GM19468 (cell line): ENCODE measurements at regions not wholly inside any gene's neighbourhood (a gene's known extent, or its start where the extent isn't known, plus 50 kb on each side); places are given as distances from the start of the nearest gene placed in this dataset.
"Not testable (repeated sequence)": the region's sequence is repeated elsewhere in the genome, so short reads cannot be mapped to it uniquely, and the experiment has no call there.

Experiments used
- ATAC-seq: cut with Tn5 transposase; IDR thresholded peaks from one replicate; pipeline ENCODE4 v1.9.1; 2021; ENCODE audit warnings: mild to moderate bottlenecking, moderate library complexity, moderate number of reproducible peaks; ENCODE audit not compliant: unreplicated experiment; ENCODE audit errors: extremely low read depth

DNA sequence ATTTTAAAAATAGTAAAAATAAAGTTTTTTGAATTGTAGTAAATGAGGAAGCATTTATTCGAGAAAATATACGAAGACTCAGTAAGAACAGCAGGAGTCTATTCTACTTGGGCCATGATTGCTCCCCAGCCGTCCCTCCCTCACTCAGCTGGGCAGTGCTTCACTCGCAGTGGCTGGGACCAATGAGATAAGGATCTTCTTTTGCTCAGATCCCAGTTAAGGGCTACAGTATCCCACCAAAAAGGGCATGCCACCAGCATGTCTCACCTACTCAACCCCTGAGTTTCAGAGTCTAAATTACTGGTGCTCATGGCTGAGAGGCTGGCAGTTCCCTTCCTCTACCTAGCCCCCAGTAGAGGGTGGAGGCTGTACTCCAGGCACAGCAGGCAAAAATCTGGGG, 455.7 kb upstream of the PFKP start:
- no peak for ATAC-seq

DNA sequence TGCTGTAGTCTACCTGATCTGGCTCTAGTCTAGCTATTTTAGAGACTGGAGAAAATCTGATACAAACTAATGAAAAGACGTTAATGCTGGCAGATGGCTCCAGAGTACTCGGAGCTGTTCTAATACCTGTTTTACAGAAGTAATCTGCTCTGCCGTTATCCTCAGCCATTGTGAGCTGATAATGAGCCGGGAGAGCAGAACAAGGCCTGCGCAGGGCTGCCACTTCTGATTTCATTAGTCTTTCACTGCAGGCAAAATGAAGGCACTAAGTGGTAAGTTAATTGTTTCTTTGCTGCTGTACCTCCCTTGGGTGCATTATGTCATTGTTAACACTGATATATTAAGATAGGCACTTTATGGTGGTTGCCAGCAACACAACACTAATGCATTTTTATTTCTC, 456.4 kb upstream of the PFKP start:
- ATAC-seq = no peak

DNA sequence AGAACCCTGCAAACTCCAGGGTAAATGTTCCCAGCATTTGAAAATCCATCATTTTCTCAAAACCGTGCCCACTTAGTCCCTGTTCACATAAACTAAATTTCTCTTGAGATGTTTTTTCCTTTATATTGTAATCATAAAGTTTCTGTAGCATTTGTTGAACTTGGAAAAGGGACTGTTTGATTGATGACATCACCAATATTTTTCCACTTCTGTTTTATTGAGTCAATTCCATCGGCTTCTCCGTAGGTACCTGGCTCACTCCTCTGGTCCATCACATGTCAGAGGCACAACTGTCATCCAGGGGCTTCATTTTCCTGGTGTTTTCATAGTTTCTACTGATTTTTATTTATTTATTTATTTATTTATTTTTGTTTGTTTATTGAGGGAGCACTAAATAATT, 462.5 kb upstream of the PFKP start:
- ATAC-seq = no peak

DNA sequence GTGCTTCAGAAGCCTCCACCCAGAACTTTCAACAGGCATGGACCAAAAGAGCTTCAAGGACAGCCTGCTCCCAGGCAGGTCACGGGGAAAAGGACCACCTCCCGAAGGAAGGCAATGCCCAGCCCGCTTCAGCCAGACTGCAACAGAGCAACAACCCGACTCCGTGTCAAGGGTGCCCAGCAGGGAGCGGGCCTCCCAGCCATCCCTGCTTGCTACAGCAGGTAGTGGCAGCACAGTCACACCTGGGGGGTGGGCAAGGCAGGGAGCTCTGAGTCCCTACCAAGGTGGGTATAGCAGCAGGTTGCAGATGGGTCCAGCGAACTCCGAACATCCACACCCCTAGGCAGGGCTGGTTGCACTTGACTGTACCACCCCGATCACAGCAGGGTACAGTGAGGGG, 467.8 kb upstream of the PFKP start:
- no peak for ATAC-seq

DNA sequence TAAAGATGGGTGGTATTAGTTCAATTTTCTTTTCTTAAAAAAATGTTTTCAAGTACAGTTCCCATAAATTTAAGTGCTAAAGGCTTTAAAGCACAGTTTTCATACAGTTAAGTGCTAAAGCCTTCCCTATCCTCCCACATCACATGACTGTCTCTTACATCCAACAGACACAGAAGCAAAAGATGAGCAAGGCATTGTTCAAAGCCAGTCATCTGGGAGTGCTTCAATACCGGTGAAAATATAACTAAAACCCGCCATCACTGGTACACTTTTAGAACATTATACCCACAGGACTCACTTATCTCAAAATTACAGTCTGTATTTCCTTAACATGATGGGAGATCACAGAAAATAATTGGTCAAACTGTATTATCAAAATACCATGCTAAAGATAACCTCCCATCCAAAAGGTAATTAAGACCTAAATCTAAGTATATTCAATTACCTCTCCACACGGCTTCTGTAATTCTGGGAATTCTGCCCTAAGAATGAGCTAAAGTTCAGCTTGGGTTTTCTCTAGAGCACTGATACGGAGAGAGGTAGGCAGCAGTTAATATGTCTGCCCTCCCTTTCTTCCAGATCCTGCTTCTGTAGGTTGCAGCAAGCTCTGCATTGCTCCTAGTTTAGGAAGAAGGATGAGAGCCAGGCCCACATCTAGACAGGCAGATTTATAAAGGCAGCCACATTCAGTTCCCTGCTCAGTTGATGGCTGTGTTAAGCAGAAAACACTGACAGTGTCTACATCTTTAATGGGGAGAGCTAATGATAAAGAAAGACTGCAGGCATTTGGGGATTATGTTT, 474.8 kb upstream of the PFKP start:
- no peak for ATAC-seq

DNA sequence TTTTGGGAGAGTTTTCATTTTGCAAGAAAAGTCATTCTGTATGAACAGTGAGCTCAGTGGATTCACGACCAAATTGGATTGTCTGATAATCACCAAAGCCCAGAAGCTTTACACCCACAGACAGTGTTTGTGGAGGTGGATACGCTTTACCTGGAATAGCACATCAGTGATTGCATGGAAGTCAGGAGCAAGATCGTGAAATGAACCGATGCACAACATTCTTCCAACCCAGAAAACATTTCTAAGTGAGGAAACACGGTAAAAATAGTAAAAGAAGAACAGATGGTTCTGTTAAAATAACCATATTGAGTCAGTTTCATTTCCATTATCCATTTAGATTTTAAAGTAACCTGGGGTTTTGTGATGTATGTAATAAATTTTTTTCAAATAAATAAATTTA, 478.2 kb upstream of the PFKP start:
- ATAC-seq = no peak

DNA sequence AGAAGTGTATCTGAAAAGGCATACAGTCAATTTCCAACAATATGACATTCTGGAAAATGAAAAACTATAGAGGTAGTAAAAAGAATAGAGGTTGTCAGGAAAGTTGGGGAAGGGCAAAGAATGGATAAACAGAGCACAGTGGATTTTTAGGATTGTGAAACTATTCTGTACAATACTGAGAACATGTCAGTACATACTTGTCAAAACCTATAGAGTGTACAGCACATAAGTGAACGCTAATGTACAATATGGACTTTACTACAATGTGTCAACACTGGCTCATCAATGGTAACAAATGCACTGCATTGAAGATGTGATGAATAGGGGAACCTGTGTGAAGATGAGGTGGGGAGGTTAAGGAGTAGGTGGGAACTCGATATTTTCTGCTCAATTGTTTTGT, 483.0 kb upstream of the PFKP start:
- no peak for ATAC-seq

DNA sequence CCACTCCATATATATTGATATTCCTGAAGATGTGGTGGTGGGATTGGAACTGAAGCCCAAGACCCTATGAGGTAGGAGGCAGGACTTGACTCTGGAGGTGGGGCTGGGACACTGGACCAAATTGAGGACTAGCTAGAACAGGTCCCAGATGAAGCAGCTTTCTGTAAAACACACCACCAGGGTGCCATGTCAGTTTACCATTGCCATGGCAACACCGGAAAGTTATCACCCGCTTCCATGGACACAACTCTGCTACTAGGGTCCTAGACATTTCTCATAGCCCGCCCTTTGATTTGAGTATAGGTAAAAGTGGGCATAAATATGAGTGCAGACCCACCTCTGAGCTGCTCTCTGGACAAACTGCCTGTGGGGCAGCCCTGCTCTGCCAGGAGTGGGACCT, 490.5 kb upstream of the PFKP start:
- no peak for ATAC-seq

DNA sequence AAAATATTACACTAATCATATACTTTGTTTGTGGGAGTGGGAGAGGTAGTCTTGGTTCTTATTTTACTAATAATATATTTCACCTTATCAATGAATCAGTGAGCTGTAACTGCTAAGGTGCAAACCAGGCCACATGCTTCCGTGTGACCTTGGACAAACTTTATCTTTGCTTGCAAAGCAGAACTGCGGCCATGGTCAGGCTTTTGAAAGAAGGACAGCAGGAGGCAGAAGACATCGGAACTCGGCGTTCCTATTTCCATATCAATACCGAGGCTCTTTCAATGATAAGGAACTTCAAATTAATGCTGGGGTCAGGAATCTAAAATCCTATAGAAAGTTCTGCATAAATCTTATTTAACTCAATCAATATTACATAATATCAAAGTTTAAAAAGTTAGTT, 491.9 kb upstream of the PFKP start:
- ATAC-seq = no peak

DNA sequence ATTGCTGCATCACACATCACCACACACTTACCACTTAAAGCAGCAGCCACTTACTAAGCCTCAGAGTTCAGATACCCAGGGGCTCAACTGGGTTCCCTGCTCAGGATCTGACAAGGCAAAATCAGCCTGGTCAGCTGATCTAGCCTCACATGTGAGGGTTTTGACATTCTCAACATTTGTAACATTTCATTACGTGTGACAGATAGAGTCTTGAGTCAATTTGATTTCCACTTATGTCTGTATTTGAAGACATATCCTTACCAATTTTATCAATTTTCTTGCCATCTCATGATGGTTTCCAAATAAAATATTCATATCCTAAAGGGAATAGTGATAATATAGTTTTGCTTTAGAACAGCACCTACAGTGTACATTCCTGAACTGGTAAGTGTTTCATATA, 494.7 kb upstream of the PFKP start:
- ATAC-seq = no peak

DNA sequence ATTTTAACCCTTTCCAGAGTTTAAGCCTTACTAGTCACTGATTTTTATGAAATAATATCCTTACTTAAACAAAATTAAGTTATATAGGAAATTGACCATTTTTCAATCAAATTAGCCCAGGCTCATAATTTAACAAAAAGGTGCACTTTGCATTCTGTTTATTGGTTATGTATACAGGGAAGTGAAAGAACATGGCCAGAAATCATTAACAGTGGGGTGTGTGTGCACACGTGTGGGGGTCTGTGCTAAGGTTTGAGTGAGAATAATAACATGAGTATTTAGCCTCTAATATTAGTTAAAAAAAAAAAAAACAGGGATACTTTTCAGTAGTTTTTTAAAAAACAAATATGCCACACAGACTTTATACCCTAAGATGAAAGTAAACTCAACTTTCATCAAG, 510.5 kb upstream of the PFKP start:
- peak; percentile 79 for ATAC-seq

DNA sequence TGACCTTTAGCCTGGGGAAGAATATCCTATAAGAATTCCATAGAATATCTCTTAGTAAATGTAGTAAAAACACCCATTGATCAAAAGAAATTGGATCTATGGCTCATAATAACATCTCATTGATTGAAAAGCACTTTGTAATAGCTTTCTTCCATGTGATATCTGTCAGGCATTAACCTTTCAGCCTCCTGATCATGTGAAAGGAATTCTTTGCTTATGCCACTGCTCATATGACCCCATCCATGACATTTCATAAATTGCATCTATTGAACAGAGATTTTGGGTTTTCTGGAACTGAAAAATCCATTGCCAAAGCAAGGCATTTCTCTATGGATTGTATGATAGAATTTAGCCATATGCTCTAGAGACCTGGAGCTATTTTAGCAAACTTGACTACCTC, 519.3 kb upstream of the PFKP start:
- ATAC-seq = no peak

DNA sequence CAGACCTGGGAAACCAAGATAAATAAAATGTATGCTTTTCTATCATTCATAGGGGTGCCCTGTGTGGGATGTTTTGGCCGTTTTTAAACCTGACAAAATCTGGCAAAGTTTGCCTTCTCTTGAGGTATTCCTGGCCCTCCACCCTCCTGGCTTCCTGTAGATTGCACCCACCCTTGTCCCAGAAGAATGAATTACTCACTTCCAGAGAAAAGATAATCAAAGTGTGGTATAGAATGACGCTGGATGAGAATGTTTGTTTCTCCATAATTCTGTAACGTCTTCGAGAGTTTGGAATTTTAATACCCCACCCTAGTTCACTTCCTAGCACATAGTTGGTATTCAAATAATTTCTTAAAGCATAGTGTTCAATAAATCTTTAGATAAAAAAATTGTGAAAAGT, 519.7 kb upstream of the PFKP start:
- no peak for ATAC-seq

DNA sequence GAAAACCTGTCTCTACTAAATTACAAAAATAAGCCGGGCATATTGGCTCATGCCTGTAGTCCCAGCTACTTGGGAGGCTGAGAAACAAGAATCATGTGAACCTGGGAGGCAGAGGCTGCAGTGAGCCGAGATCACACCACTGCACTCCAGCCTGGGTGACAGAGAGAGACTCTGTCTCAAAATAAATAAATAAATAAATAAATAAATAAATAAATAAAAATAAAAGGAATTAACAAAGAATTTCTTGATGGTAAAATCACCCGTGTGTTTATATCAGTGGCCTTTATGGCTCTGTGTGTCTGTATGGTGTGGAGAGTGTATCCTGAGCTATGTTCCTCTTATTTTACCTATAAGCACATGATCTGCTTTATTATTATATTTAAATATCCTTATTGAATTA, 520.5 kb upstream of the PFKP start:
- ATAC-seq = not testable (repeated sequence)

DNA sequence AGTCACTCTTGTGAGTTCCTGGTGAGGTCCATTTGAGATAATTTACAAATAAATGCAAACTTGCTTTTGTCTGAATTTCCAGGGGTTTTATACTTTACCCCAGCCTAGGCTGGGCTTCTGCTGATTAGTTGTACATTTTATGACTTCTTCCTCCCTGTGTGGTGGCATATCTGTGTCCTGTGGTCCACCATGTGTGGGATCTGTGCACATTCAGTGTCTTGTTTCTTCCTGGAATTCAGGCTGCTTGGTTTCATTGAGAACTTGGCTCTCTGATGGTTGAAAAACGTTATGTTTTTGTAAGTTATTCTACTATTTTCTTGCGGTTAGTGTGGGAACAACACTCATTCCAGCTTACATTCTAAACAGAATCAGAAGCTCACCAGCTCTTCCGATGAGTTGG, 523.4 kb upstream of the PFKP start:
- ATAC-seq = no peak

DNA sequence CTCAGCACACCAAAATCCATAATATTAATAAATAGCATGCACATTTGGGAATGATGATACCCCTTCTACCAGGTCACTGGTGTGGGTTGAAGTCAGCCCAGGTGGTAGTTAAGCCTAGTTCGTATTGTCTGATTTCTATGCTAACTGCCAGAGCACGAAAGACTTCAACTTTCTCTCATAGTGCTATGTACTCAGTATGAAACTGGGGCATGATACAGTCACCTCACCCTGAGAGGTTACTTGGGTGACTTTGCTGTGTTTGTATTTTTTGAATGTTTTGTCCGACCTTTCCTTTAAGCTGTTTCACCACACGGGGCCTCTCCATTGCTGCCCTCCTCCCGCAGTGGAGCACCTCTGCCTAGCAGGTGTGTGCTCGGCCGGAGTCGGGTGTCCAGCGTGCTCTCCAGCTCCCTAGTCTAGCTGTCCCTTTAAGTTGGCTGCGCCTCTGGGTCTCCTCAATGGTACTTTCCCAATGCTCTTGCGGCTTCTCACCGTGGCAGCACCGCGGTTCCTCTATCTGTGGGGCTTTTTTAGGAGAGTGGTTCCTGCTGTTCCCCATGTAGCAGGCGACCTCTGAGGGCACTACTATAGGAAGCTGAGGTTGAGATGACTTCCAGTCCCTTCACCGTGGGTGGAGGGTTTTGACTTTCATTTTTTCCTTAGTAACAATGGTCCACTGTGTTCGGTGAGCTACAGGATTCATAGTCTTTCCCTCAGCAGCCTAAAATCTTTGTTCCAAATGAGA, 524.0 kb upstream of the PFKP start:
- ATAC-seq = no peak

DNA sequence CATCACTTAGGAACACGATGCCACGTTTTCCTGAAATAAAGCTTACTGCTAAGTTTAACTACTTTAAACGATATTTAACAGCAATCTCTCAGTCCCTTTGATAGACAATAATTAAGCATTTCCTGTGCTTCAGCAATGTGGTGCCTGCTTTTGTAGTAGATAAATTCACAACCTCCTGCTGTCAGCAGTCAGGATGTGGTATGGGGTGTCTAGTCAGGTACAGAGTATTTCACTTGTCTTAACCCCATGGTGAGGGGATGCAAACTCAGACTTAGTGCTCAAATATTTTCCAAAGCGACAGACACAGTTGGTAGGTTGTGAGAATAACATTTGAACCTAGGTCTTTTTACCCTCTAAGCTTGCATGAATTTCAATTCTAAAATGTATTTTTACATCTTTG, 526.2 kb upstream of the PFKP start:
- ATAC-seq = no peak

DNA sequence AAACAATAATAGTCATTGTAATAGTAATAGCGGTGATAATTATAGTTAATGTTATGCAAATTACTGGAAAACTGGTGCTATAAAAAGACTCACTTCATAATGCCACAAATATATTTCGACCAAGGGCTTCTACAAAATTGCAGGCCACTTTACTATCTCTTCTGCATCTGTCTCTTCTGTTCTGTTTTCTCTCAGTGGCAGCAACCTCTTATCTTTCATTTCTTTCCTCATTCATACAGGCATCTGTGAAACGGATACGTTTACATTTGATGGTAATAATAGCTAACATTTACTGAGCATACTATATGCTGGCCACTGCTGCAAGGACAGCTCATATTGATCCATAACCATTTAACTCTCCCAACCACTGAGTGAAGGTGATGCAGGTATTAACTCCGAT, 537.4 kb upstream of the PFKP start:
- no peak for ATAC-seq

DNA sequence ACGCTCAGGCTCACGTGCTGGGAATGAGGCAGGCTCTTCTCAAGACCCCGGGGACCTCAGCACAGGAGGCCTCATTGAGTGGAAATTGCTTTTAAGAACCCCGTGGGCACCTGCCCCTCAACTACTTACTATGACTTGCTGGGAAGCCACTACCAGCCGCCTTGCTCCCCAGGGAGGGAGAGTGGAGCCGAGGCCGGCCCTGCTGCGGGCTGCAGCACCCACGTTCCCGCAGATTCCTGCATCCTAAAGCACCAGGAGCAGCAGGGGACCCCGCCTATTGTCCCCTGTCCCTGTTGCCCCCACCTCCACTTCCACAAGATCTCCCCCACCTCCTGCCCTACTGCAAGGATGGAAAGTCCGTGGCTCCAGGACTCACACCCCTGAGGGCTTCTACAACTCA, 541.6 kb upstream of the PFKP start:
- ATAC-seq = no peak

DNA sequence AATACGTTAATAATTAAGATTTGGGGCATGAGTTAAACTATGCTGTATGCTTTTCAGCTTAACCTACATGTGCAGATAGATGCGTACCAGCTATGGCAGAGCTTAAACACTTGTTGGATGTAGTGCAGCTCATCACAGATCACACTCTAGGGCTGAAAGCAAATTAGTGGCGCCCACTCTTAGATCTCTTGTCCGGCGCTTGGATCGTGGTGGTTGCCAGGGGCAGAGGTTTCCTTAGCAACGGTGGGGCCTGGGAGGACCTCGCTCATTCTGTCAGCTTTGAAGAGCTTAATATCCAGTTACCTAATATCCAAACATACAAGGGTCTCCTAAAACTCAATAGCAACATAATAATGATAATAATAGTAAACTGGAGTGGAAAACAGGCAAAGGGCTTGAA, 548.2 kb upstream of the PFKP start:
- ATAC-seq = no peak

DNA sequence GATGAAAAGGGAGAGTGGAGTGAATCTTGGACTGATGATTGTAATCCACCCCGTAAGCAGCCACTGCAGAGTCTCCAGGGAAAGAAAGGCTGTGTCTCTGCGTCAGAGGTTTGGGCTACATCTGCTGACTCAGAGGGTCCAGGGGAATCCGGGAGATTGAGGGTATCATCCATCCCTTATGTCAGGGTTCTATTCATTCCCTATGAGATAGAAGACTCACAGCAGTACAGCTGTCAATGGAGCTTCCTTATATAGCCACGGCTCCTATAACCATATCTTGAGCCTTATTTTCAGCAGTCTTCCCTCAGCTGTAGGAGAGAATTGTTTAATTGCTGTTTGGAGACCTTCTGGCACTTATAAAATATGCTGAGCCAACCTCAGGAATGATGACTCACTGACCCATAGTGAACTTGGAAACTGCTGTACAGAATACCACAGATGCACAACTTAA, 558.2 kb upstream of the PFKP start:
- ATAC-seq = no peak
